ENCODE measurements at regions not wholly inside any gene's neighbourhood (a gene's known extent, or its start where the extent isn't known, plus 50 kb on each side); places are given as distances from the start of the nearest gene placed in this dataset.

DNA sequence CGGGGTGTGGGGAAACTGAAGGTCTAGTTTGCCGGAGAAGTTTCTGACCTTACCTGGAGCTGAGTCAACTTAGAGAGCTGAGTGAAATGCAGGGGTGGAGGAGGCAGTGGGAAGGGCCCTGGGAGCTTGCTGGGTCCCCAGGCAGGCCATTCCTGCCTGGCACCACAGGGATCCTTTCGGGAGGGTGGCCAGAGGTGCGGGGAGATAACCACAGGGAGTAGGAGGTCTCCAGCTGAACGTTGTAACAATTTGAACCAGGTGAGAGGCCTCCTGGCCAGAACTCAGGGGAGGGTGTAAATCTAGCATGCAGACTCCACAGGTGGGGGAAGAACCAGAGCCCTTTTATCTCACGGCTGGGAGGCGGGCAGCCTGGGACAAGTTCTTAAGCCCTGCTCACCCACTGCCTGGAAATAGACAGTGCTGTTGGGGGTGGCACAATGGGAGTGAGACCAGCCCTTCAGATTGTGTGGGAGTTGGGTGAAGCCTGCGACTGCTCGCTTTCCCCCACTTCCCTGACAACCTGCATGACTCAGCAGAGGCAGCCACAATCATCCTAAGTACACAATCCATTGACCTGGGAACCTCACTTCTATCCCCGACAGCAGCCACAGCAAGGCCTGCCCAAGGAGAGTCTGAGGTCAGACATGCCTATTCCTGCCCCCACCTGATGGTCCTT is 247.4 kb downstream of the ADGRA3 start:
- TF ChIP-seq, protein P1, sequence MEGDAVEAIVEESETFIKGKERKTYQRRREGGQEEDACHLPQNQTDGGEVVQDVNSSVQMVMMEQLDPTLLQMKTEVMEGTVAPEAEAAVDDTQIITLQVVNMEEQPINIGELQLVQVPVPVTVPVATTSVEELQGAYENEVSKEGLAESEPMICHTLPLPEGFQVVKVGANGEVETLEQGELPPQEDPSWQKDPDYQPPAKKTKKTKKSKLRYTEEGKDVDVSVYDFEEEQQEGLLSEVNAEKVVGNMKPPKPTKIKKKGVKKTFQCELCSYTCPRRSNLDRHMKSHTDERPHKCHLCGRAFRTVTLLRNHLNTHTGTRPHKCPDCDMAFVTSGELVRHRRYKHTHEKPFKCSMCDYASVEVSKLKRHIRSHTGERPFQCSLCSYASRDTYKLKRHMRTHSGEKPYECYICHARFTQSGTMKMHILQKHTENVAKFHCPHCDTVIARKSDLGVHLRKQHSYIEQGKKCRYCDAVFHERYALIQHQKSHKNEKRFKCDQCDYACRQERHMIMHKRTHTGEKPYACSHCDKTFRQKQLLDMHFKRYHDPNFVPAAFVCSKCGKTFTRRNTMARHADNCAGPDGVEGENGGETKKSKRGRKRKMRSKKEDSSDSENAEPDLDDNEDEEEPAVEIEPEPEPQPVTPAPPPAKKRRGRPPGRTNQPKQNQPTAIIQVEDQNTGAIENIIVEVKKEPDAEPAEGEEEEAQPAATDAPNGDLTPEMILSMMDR (IDR thresholded peaks at IDR 0.05): no peak
- no peak for TF ChIP-seq POLR2A (IDR thresholded peaks at IDR 0.05)

Measured in upper lobe of left lung (tissue), 4 donors.